Hepatocyte (in vitro differentiated cells): ENCODE measurements at regions not wholly inside any gene's neighbourhood (a gene's known extent, or its start where the extent isn't known, plus 50 kb on each side); places are given as distances from the start of the nearest gene placed in this dataset.
"Not testable (repeated sequence)": the region's sequence is repeated elsewhere in the genome, so short reads cannot be mapped to it uniquely, and the experiment has no call there.

Experiments
- CTCF ChIP-seq: fragments of 200-600 bp; sonication (generic); IDR thresholded peaks from 2 replicates; pipeline ENCODE4 v1.5.1; 2016; ENCODE audit warnings: antibody characterized with exemption, mild to moderate bottlenecking; ENCODE audit not compliant: poor library complexity
- EZH2phosphoT487 ChIP-seq: fragments of 200-600 bp; sonication (generic); IDR thresholded peaks from one replicate; pipeline ENCODE4 v1.6.1; 2018; ENCODE audit warnings: antibody characterized with exemption, mild to moderate bottlenecking, low read depth, moderate library complexity; ENCODE audit not compliant: unreplicated experiment, severe bottlenecking

DNA sequence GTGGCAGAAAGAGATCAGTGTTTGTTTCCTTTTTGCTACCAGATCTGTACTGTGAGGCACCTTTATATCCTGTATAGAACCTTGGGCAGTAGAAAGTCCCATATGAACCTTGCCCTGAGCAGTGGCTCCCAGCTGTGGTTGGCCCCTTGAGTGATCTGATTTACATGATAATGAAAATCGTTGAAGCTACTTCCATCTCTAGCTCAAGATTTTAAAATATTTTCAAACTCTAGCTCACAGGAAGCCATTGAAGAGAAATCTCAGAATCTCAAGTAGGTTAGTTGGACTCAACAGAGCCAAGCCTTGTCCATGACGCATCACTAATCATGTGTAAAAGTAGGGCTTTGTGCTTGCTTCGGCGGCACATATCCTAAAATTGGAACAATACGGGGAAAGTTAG lies 74.8 kb downstream of the CCDC74A start:
- not testable (repeated sequence) for TF ChIP-seq CTCF, EZH2phosphoT487
